ENCODE measurements at regions not wholly inside any gene's neighbourhood (a gene's known extent, or its start where the extent isn't known, plus 50 kb on each side); places are given as distances from the start of the nearest gene placed in this dataset.

GRCh38 chr2:14702258-14702657, 69.7 kb downstream of the LRATD1 start:
- TF ChIP-seq CHD4 (IDR thresholded peaks at IDR 0.05) = no peak
- no peak for TF ChIP-seq CTCF (IDR thresholded peaks at IDR 0.05 in 2 of 3, conservative IDR thresholded peaks at IDR 0.05 in 1 of 3; ENCODE audit: control insufficient read depth in 2 of 3, extremely low read depth in 1 of 3, insufficient read depth in 1 of 3, low read depth in 3 of 3, low read length in 3 of 3)
- TF ChIP-seq ZBED1 (IDR thresholded peaks at IDR 0.05; ENCODE audit: borderline replicate concordance) = no peak
- no peak for TF ChIP-seq POLR2AphosphoS5 (IDR thresholded peaks at IDR 0.05; ENCODE audit: low read length)
- no peak for TF ChIP-seq PBX3 (IDR thresholded peaks at IDR 0.05; ENCODE audit: insufficient replicate concordance, low read depth, low read length)
- no peak for TF ChIP-seq NFYB (IDR thresholded peaks at IDR 0.05; ENCODE audit: insufficient read depth, low read depth, low read length)
- no peak for TF ChIP-seq ATF2 (IDR thresholded peaks at IDR 0.05; ENCODE audit: low read length)
- no peak for TF ChIP-seq CREB1 (IDR thresholded peaks at IDR 0.05; ENCODE audit: low read depth)

All from GM12878 (cell line).